K562 (cell line): ENCODE measurements at regions not wholly inside any gene's neighbourhood (a gene's known extent, or its start where the extent isn't known, plus 50 kb on each side); places are given as distances from the start of the nearest gene placed in this dataset.

ENCODE experiments used
- ARID1B ChIP-seq: fragments of 450-650 bp; IDR thresholded peaks from 2 replicates; pipeline ENCODE4 v1.6.1; 2016; ENCODE audit warnings: antibody characterized with exemption, mild to moderate bottlenecking, inconsistent platforms
- BRF2 ChIP-seq: IDR thresholded peaks from 3 replicates; pipeline ENCODE4 v1.6.1; 2011; ENCODE audit warnings: borderline replicate concordance, mild to moderate bottlenecking; ENCODE audit not compliant: insufficient read length, insufficient read depth
- CAMTA2 ChIP-seq: fragments of 250-450 bp; sonication (Bioruptor Pico); conservative IDR thresholded peaks from 2 replicates; pipeline ENCODE4 v1.5.1; 2022
- DNMT1 ChIP-seq: fragments of 450-650 bp; IDR thresholded peaks from 2 replicates; pipeline ENCODE4 v1.6.1; 2016; ENCODE audit warnings: antibody characterized with exemption, mild to moderate bottlenecking
- EHMT2 ChIP-seq: fragments of 450-650 bp; IDR thresholded peaks from 2 replicates; pipeline ENCODE4 v1.6.1; 2018; ENCODE audit warnings: antibody characterized with exemption
- ELK1 ChIP-seq: sonication (generic); formaldehyde crosslinking; IDR thresholded peaks from 2 replicates; pipeline ENCODE4 v1.8.1; 2022; ENCODE audit warnings: missing genetic modification reagents
- EP400 ChIP-seq: fragments of 450-650 bp; IDR thresholded peaks from 2 replicates; pipeline ENCODE4 v1.6.1; 2017; ENCODE audit warnings: antibody characterized with exemption, mild to moderate bottlenecking, moderate library complexity
- GATAD2B ChIP-seq: fragments of 450-650 bp; IDR thresholded peaks from 2 replicates; pipeline ENCODE4 v1.6.1; 2017; ENCODE audit warnings: mild to moderate bottlenecking, borderline replicate concordance
- KLF16 ChIP-seq: IDR thresholded peaks from 2 replicates; pipeline ENCODE4 v1.6.1; 2016; ENCODE audit warnings: antibody characterized with exemption
- MEIS2 ChIP-seq: fragments of 450-650 bp; IDR thresholded peaks from 2 replicates; pipeline ENCODE4 v1.6.1; 2014; ENCODE audit warnings: mild to moderate bottlenecking; ENCODE audit not compliant: partially characterized antibody
- MXD1 ChIP-seq: fragments of 250-450 bp; sonication (Bioruptor Pico); IDR thresholded peaks from 2 replicates; pipeline ENCODE4 v1.8.0; 2021; ENCODE audit warnings: borderline replicate concordance, mild to moderate bottlenecking, moderate library complexity; ENCODE audit not compliant: poor library complexity, severe bottlenecking
- NFRKB ChIP-seq: fragments of 450-650 bp; IDR thresholded peaks from 2 replicates; pipeline ENCODE4 v1.6.1; 2016; ENCODE audit warnings: low read depth
- RHOXF2B ChIP-seq: fragments of 250-450 bp; sonication (Bioruptor Pico); conservative IDR thresholded peaks from 2 replicates; pipeline ENCODE4 v1.5.1; 2021
- RNF2 ChIP-seq: sonication (generic); IDR thresholded peaks from 2 replicates; pipeline ENCODE4 v1.6.1; 2016
- STAG1 ChIP-seq: sonication (generic); formaldehyde crosslinking; IDR thresholded peaks from 2 replicates; pipeline ENCODE4 v1.5.0; 2020; ENCODE audit warnings: missing genetic modification reagents, borderline replicate concordance
- TAL1 ChIP-seq: fragments of 450-650 bp; IDR thresholded peaks from 2 replicates; pipeline ENCODE4 v1.6.1; 2016; ENCODE audit warnings: mild to moderate bottlenecking
- USF2 ChIP-seq: sonication (generic); formaldehyde crosslinking; IDR thresholded peaks from 2 replicates; pipeline ENCODE4 v1.5.0; 2020; ENCODE audit warnings: missing genetic modification reagents
- ZNF197 ChIP-seq: fragments of 200-800 bp; sonication (Bioruptor generic); IDR thresholded peaks from 2 replicates; pipeline ENCODE4 v1.6.1; 2016; ENCODE audit warnings: low read depth, missing genetic modification characterization, missing compliant biosample characterization
- TF ChIP-seq, protein P1 (sequence below), 2 experiments: fragments of 450-650 bp; formaldehyde crosslinking in 1 of 2; IDR thresholded peaks; 2 replicates each; pipeline versions ENCODE4 v1.4.0 to v1.6.1; 2014 to 2020; ENCODE audit warnings: mild to moderate bottlenecking in 2 of 2, borderline replicate concordance in 1 of 2, low read depth in 1 of 2

- TF ChIP-seq, protein P1, sequence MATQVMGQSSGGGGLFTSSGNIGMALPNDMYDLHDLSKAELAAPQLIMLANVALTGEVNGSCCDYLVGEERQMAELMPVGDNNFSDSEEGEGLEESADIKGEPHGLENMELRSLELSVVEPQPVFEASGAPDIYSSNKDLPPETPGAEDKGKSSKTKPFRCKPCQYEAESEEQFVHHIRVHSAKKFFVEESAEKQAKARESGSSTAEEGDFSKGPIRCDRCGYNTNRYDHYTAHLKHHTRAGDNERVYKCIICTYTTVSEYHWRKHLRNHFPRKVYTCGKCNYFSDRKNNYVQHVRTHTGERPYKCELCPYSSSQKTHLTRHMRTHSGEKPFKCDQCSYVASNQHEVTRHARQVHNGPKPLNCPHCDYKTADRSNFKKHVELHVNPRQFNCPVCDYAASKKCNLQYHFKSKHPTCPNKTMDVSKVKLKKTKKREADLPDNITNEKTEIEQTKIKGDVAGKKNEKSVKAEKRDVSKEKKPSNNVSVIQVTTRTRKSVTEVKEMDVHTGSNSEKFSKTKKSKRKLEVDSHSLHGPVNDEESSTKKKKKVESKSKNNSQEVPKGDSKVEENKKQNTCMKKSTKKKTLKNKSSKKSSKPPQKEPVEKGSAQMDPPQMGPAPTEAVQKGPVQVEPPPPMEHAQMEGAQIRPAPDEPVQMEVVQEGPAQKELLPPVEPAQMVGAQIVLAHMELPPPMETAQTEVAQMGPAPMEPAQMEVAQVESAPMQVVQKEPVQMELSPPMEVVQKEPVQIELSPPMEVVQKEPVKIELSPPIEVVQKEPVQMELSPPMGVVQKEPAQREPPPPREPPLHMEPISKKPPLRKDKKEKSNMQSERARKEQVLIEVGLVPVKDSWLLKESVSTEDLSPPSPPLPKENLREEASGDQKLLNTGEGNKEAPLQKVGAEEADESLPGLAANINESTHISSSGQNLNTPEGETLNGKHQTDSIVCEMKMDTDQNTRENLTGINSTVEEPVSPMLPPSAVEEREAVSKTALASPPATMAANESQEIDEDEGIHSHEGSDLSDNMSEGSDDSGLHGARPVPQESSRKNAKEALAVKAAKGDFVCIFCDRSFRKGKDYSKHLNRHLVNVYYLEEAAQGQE (IDR thresholded peaks at IDR 0.05; ENCODE audit: borderline replicate concordance): no peak
- TF ChIP-seq, protein P1 (CRISPR knock-in tag; IDR thresholded peaks at IDR 0.05; ENCODE audit: low read depth): no peak
- TF ChIP-seq KLF16 (no peak), BRF2 (no peak), ARID1B (peak; percentile 87), EP400 (0 out of 2 replicates have a peak, but pooled peaks have one; percentile 18), NFRKB (no peak), EHMT2 (no peak), TAL1 (peak; percentile 60; the same call in 1 of the 2 replicates), STAG1 (CRISPR knock-in tag) (no peak), USF2 (CRISPR knock-in tag) (no peak), GATAD2B (0 out of 2 replicates have a peak, but pooled peaks have one; percentile 15), MEIS2 (peak; percentile 51), RNF2 (peak; percentile 76), MXD1 (CRISPR knock-in tag) (no peak), DNMT1 (no peak), CAMTA2 (no peak), ZNF197 (no peak), ELK1 (CRISPR knock-in tag) (no peak), RHOXF2B (CRISPR knock-in tag) (no peak)
These were observed 90.1 kb upstream of the MTPN start (continued) for GRCh38 chr7:136067277-136067676.
